ENCODE measurements at regions not wholly inside any gene's neighbourhood (a gene's known extent, or its start where the extent isn't known, plus 50 kb on each side); places are given as distances from the start of the nearest gene placed in this dataset.

GRCh38 chr12:24381790-24382189 is 432.3 kb upstream of the SOX5 start:
- TF ChIP-seq, protein P1, sequence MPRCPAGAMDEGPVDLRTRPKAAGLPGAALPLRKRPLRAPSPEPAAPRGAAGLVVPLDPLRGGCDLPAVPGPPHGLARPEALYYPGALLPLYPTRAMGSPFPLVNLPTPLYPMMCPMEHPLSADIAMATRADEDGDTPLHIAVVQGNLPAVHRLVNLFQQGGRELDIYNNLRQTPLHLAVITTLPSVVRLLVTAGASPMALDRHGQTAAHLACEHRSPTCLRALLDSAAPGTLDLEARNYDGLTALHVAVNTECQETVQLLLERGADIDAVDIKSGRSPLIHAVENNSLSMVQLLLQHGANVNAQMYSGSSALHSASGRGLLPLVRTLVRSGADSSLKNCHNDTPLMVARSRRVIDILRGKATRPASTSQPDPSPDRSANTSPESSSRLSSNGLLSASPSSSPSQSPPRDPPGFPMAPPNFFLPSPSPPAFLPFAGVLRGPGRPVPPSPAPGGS (IDR thresholded peaks at IDR 0.05), result no peak
- TF ChIP-seq ATOH8 (CRISPR knock-in tag; IDR thresholded peaks at IDR 0.05; ENCODE audit: low read depth) (no peak), HOXB5 (CRISPR knock-in tag; IDR thresholded peaks at IDR 0.05) (no peak), EHMT2 (IDR thresholded peaks at IDR 0.05; ENCODE audit: low read depth) (no peak), HOXB13 (CRISPR knock-in tag; IDR thresholded peaks at IDR 0.05; ENCODE audit: low read depth) (no peak), SMC3 (IDR thresholded peaks at IDR 0.05) (no peak), RARB (CRISPR knock-in tag; IDR thresholded peaks at IDR 0.05) (no peak), MAZ (IDR thresholded peaks at IDR 0.05; ENCODE audit: borderline replicate concordance, low read depth, low read length) (no peak), JUNB (IDR thresholded peaks at IDR 0.05) (no peak), CTCF (IDR thresholded peaks at IDR 0.05) (no peak), TFCP2L1 (CRISPR knock-in tag; IDR thresholded peaks at IDR 0.05) (no peak), BHLHE40 (IDR thresholded peaks at IDR 0.05; ENCODE audit: low read depth, low read length) (no peak), TP53 (CRISPR knock-in tag; IDR thresholded peaks at IDR 0.05) (no peak), POLR2A (IDR thresholded peaks at IDR 0.05; ENCODE audit: low read length) (no peak), PBX3 (IDR thresholded peaks at IDR 0.05) (no peak), CEBPB (IDR thresholded peaks at IDR 0.05) (no peak), KDM1A (IDR thresholded peaks at IDR 0.05; ENCODE audit: low read depth) (no peak), NPAS2 (CRISPR knock-in tag; IDR thresholded peaks at IDR 0.05; ENCODE audit: borderline replicate concordance) (no peak), NFE2L2 (conservative IDR thresholded peaks at IDR 0.05; ENCODE audit: low read length) (no peak), ZFP36 (IDR thresholded peaks at IDR 0.05; ENCODE audit: borderline replicate concordance, partially characterized antibody) (no peak)
- FAIRE-seq (no peak), DNase-seq (ENCODE audit: low read depth in 1 of 2, low spot score in 1 of 2) (no peak), ATAC-seq (no peak)
- Histone ChIP-seq H3K4me1 (no peaks in the 10 kb centered on the region), H3K9me3 (no peaks in the 10 kb centered on the region), H3K27ac (no peak overlapping the region), H3K4me2 (no peak overlapping the region), H3K4me3 (no peak overlapping the region)
- ChIA-PET POLR2A (no interaction called here), CTCF (no interaction called here)
- WGBS (ENCODE audit: missing lambda C conversion rate), result 2% methylated on average over 3 of the region's 3 CpGs

- POLR2A ChIA-PET, result no interaction called here
- no peak overlapping the region for H3K4me2 ChIP-seq
- H3K4me3 ChIP-seq, result no peak overlapping the region
- no peak overlapping the region for H3K27ac ChIP-seq
- H3K9me3 ChIP-seq, result no peaks in the 10 kb centered on the region; the same call in 2 of the 3 replicates
- CTCF ChIA-PET, result no interaction called here
- ATAC-seq, result no peak
- DNase-seq (ENCODE audit: low read depth in 1 of 2, low spot score in 1 of 2), result no peak
- 23% methylated on average over 5 of the region's 5 CpGs for WGBS (ENCODE audit: missing lambda C conversion rate)
- H3K4me1 ChIP-seq, result no peaks in the 10 kb centered on the region
- no peak for FAIRE-seq
- TF ChIP-seq GATA3 (IDR thresholded peaks at IDR 0.05; ENCODE audit: borderline replicate concordance) (no peak), FOXS1 (CRISPR knock-in tag; IDR thresholded peaks at IDR 0.05) (no peak), PBX3 (IDR thresholded peaks at IDR 0.05) (no peak), RARB (CRISPR knock-in tag; IDR thresholded peaks at IDR 0.05) (no peak), NFE2L2 (conservative IDR thresholded peaks at IDR 0.05; ENCODE audit: low read length) (no peak), RNF2 (IDR thresholded peaks at IDR 0.05; ENCODE audit: borderline replicate concordance, low read depth) (no peak), FOSL2 (IDR thresholded peaks at IDR 0.05) (no peak), FOSL2 (CRISPR knock-in tag; IDR thresholded peaks at IDR 0.05) (no peak), ZNF302 (CRISPR knock-in tag; IDR thresholded peaks at IDR 0.05) (no peak), HMGXB4 (CRISPR knock-in tag; IDR thresholded peaks at IDR 0.05; ENCODE audit: borderline replicate concordance) (no peak), RAD21 (conservative IDR thresholded peaks at IDR 0.05 in 1 of 2, IDR thresholded peaks at IDR 0.05 in 1 of 2) (no peak), EP300 (IDR thresholded peaks at IDR 0.05) (no peak), JUNB (IDR thresholded peaks at IDR 0.05) (no peak), HOXA7 (CRISPR knock-in tag; IDR thresholded peaks at IDR 0.05) (no peak), SMC3 (IDR thresholded peaks at IDR 0.05) (no peak), ESRRA (IDR thresholded peaks at IDR 0.05; ENCODE audit: borderline replicate concordance, low read length) (no peak), NPAS2 (CRISPR knock-in tag; IDR thresholded peaks at IDR 0.05; ENCODE audit: borderline replicate concordance) (no peak)
Measured at GRCh38 chr12:24379861-24380521, 430.5 kb upstream of the SOX5 start.
